IgD-negative memory B cell (primary cell): ENCODE measurements at regions not wholly inside any gene's neighbourhood (a gene's known extent, or its start where the extent isn't known, plus 50 kb on each side); places are given as distances from the start of the nearest gene placed in this dataset.

ENCODE experiments used
- H3K27ac Mint-ChIP-seq, 3 donors: one replicate each; pipeline ENCODE4 v1.8.0; 2020 to 2022; ENCODE audit warnings: mild to moderate bottlenecking in 3 of 3, mixed read lengths in 3 of 3, moderate library complexity in 1 of 3
- H3K27me3 Mint-ChIP-seq: one replicate; pipeline ENCODE4 v1.8.0; 2021; ENCODE audit warnings: mixed read lengths
- H3K36me3 Mint-ChIP-seq: one replicate; pipeline ENCODE4 v1.8.0; 2020; ENCODE audit warnings: mild to moderate bottlenecking, mixed read lengths
- H3K4me1 Mint-ChIP-seq, 3 donors: one replicate each; pipeline ENCODE4 v1.8.0; 2020 to 2022; ENCODE audit warnings: mixed read lengths in 3 of 3, mild to moderate bottlenecking in 1 of 3
- H3K4me3 Mint-ChIP-seq, 4 donors: one replicate each; pipeline ENCODE4 v1.8.0; 2020 to 2022; ENCODE audit warnings: mild to moderate bottlenecking in 4 of 4, mixed read lengths in 4 of 4, moderate library complexity in 3 of 4
- H3K9me3 Mint-ChIP-seq, 3 donors: one replicate each; pipeline ENCODE4 v1.8.0; 2020 to 2021; ENCODE audit warnings: mixed read lengths in 3 of 3, mild to moderate bottlenecking in 1 of 3

DNA sequence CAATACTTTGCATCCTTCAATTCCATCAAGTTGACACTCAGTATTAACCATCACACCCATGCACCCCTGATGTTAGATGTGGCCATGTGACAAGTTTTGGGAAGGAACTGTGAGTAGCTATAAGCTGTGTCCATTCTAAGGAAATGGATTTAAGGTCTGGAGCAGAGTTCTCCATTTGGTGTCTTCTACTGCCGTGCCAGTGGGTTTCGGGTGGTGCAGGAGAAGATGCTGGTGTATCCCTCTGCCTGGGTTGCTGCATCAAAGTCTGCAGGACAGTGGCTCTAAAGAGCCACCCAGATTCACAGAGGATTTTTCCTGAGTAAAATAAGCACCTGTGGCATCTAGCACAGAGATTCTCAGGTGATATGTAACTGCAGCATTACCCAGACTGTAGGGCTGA lies 105.7 kb upstream of the IRS2 start:
- no peak overlapping the region for H3K27ac Mint-ChIP-seq
- H3K9me3 Mint-ChIP-seq, result peaks cover 3 to 4% (median 4%) of the 10 kb centered on the region in 3 donors
- no peaks in the 10 kb centered on the region for H3K4me1 Mint-ChIP-seq
- no peak overlapping the region for H3K4me3 Mint-ChIP-seq
- no peaks in the 10 kb centered on the region for H3K27me3 Mint-ChIP-seq
- peaks cover 3% of the 10 kb centered on the region for H3K36me3 Mint-ChIP-seq

GRCh38 chr13:109885235-109885634 lies 98.9 kb upstream of the IRS2 start:
- Mint-ChIP-seq H3K27me3 (no peaks in the 10 kb centered on the region), H3K36me3 (no peaks in the 10 kb centered on the region), H3K4me3 (no peak overlapping the region), H3K27ac (no peak overlapping the region), H3K9me3 (peaks cover 3 to 4% (median 4%) of the 10 kb centered on the region in 3 donors), H3K4me1 (no peaks in the 10 kb centered on the region)

DNA sequence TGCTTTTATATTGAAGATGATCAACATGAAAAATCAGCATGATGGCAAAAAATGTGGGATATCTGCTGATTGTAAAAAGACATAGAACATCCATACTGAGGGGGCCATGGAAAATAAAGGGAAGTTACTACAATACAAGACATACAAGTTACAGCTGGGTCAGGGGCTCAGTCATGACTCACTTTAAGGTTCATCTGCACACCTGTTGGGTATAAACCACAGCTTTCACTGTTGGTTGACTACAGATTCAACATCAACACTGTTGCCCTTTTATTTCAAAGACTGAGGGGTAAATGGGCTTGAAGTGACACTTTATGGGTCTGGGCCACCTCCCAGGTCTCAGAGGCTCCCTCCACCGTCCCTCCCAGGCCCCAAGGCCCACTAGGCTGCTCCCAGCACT lies 98.1 kb upstream of the IRS2 start:
- peaks cover under 1 to 4% (median 2%) of the 10 kb centered on the region in 3 donors for H3K9me3 Mint-ChIP-seq
- no peaks in the 10 kb centered on the region for H3K36me3 Mint-ChIP-seq
- no peaks in the 10 kb centered on the region for H3K4me1 Mint-ChIP-seq
- no peak overlapping the region for H3K4me3 Mint-ChIP-seq
- H3K27ac Mint-ChIP-seq, result no peak overlapping the region
- no peaks in the 10 kb centered on the region for H3K27me3 Mint-ChIP-seq

DNA sequence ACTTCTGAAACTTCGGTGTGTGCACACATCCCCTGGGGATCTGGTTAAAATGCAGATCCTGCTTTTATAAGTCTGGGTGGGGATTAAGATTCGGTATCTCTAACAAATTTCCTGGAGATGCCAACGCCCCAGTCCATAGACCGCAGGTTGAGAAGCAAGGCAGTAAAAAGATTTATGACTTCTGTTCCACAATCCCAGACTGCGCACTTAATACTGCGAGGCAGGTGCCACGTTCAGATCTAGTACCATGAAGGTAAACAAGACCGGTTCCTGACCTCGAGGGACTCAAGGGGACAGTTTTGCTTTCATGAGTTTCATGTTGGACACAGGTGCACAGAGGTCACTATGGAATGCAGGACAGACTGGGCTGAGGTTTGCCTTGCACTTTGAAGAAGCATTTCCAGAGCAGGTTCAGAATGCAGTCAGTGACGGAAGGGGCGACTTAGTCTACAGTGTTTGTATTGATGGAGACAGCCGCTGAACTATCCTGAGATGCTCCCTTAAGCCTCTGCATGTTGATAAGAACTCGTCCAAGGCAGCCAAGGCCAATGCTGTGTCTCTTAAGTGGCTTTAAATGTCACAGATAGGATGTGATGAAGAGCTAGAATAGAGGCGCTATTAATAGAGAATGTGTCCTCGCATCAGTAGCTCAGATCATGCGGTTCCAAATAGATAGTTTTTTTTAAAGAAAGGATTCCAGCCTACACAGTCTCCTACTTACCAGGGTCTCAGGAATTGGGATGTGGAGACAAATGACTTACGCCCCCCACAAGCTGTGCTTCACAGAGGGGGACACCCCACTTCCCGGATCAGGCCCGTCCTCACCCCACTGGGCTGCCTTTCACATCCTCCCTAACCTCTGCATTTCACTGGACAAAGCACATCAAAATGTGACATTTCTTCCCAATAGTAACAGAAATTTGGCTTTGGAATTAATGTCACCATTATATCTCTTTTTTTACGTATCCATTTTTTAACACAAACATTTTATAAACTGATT lies 97.1 kb upstream of the IRS2 start:
- Mint-ChIP-seq H3K9me3 (peaks cover 0 to 4% (median 0%) of the 10 kb centered on the region in 3 donors), H3K27ac (no peak overlapping the region), H3K4me3 (no peak overlapping the region), H3K36me3 (peaks cover 1% of the 10 kb centered on the region), H3K4me1 (no peaks in the 10 kb centered on the region), H3K27me3 (no peaks in the 10 kb centered on the region)

DNA sequence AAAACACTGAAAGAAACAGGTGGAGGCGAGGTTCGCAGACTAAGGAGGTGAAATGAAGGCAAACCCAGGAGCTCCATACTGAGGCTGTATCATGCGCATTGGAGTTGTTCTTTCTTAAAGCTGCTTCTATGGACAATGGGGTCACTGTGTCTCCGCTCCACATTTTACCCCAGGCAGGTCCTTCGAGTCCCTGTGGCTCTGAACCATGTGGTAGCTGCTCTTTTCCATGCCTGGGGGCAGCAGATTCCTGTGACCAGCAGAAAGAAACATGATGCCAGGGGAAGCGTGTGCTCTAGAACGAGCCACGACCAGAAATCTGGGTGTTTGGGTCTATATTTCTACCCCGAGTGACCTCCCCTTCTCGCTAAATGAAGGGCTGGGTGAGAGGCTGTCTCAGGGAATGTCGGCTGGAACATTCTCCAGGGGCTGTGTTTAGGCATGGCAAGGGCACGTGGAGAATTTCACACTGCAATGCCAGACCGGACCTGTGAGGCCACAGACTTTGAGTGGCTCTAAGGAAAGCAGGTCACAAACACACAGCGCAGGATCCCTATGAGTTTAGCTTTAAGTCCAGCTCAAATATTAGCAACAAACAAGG lies 95.7 kb upstream of the IRS2 start:
- Mint-ChIP-seq H3K4me3 (no peak overlapping the region), H3K9me3 (no peaks in the 10 kb centered on the region), H3K27ac (no peak overlapping the region), H3K27me3 (no peaks in the 10 kb centered on the region), H3K36me3 (peaks cover 1% of the 10 kb centered on the region), H3K4me1 (no peaks in the 10 kb centered on the region)

- H3K4me1 Mint-ChIP-seq, result no peaks in the 10 kb centered on the region
- H3K36me3 Mint-ChIP-seq, result peaks cover 1% of the 10 kb centered on the region
- no peaks in the 10 kb centered on the region for H3K9me3 Mint-ChIP-seq
- H3K27ac Mint-ChIP-seq, result no peak overlapping the region
- H3K4me3 Mint-ChIP-seq, result no peak overlapping the region
- H3K27me3 Mint-ChIP-seq, result no peaks in the 10 kb centered on the region
Observed at GRCh38 chr13:109881347-109881725, 95.0 kb upstream of the IRS2 start.

- H3K36me3 Mint-ChIP-seq, result peaks cover 1% of the 10 kb centered on the region
- no peaks in the 10 kb centered on the region for H3K9me3 Mint-ChIP-seq
- no peaks in the 10 kb centered on the region for H3K4me1 Mint-ChIP-seq
- peak overlapping the region in 1 of 4 donors; percentile 8 for H3K4me3 Mint-ChIP-seq
- no peak overlapping the region for H3K27ac Mint-ChIP-seq
- H3K27me3 Mint-ChIP-seq, result no peaks in the 10 kb centered on the region
Observed at GRCh38 chr13:109880371-109881346, 94.3 kb upstream of the IRS2 start.

GRCh38 chr13:109879338-109879737 lies 93.0 kb upstream of the IRS2 start:
- peaks cover 1% of the 10 kb centered on the region for H3K36me3 Mint-ChIP-seq
- H3K27ac Mint-ChIP-seq, result no peak overlapping the region
- no peak overlapping the region for H3K4me3 Mint-ChIP-seq
- no peaks in the 10 kb centered on the region for H3K4me1 Mint-ChIP-seq
- no peaks in the 10 kb centered on the region for H3K9me3 Mint-ChIP-seq
- H3K27me3 Mint-ChIP-seq, result no peaks in the 10 kb centered on the region

GRCh38 chr13:109877809-109878208 lies 91.4 kb upstream of the IRS2 start:
- Mint-ChIP-seq H3K27me3 (no peaks in the 10 kb centered on the region), H3K4me1 (no peaks in the 10 kb centered on the region), H3K36me3 (peaks cover 1% of the 10 kb centered on the region), H3K4me3 (no peak overlapping the region), H3K9me3 (no peaks in the 10 kb centered on the region), H3K27ac (no peak overlapping the region)

DNA sequence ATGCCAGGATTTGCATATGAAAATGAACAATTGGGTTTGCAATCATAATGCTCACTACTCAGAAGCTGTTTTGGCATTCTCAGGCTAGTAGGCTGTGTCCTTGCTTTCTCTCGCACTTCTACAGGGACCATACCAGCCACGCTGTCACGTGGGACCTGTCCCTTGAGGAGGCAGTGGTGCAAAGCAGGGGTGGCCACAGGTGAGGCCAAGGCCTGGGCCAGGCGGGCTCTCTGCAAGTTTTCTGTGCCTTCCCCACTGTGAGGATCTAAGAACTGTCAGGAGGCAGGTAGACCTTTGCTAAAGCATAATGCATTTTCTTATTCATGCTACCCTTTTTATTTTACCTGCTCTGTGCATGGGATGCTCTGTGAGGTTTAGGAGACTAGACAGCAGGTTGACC lies 89.4 kb upstream of the IRS2 start:
- Mint-ChIP-seq H3K27me3 (no peaks in the 10 kb centered on the region), H3K27ac (no peak overlapping the region), H3K9me3 (no peaks in the 10 kb centered on the region), H3K4me1 (no peaks in the 10 kb centered on the region), H3K4me3 (no peak overlapping the region), H3K36me3 (peaks cover 1% of the 10 kb centered on the region)

- Mint-ChIP-seq H3K27me3 (no peaks in the 10 kb centered on the region), H3K4me3 (no peak overlapping the region), H3K36me3 (peaks cover 1% of the 10 kb centered on the region), H3K9me3 (no peaks in the 10 kb centered on the region), H3K27ac (no peak overlapping the region), H3K4me1 (no peaks in the 10 kb centered on the region)
Observed at GRCh38 chr13:109874484-109875454, 88.4 kb upstream of the IRS2 start.

DNA sequence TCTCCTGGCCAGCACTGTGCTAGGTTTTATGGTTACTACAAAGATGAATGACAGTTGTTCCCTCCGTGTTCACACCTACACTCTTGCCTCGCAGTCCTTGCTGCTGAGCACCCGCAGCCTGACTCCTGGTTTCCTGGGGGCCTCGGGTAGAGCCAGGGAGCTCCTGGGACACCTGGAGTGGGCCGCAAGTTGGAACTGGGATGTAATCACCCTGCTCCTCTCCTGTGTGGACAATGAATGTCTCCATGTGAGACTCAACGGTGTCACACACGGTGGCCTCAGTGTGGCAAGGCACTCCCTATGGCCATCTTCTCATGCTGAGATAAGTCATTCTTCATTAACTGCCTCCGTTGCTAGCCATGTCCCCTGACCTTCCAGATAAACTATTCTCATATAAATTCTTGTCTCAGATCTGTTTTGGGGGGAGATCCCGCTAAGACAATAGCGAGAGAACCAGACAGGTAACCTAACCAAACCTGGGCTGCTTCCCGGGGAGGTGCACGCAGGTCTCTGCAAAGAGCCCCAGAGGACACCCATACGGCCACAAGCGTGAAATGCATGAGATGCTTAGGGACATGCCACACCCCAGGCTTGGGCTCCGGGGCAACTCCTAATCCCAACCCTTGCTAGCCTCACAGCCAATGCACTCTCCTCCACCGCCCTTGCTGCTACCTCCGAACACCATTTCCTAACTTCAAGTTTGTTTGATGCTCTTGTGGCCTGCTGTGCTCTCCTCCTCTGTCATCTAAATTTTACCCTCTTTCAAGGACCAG lies 87.2 kb upstream of the IRS2 start:
- Mint-ChIP-seq H3K27ac (no peak overlapping the region), H3K27me3 (peaks cover 3% of the 10 kb centered on the region), H3K4me3 (no peak overlapping the region), H3K4me1 (no peaks in the 10 kb centered on the region), H3K9me3 (no peaks in the 10 kb centered on the region), H3K36me3 (no peaks in the 10 kb centered on the region)

- Mint-ChIP-seq H3K27me3 (peaks cover 3% of the 10 kb centered on the region), H3K4me1 (no peaks in the 10 kb centered on the region), H3K36me3 (no peaks in the 10 kb centered on the region), H3K27ac (no peak overlapping the region), H3K9me3 (no peaks in the 10 kb centered on the region), H3K4me3 (no peak overlapping the region)
Observed at GRCh38 chr13:109872864-109873263, 86.5 kb upstream of the IRS2 start.
